Spleen (tissue), 11 donors: ENCODE measurements at regions not wholly inside any gene's neighbourhood (a gene's known extent, or its start where the extent isn't known, plus 50 kb on each side); places are given as distances from the start of the nearest gene placed in this dataset.

Source experiments
- DNase-seq: peaks from one replicate; pipeline ENCODE4 v3.0.0-alpha.2; 2020
- H3K27ac ChIP-seq, 8 donors: fragments of 200-600 bp; sonication (generic) in 7 of 8; 1 replicate in 4 of 8; 2 replicates in 4 of 8; pipeline versions ENCODE4 v1.5.0 to v1.8.0; 2016 to 2021; ENCODE audit warnings: inconsistent platforms in 4 of 8, mild to moderate bottlenecking in 4 of 8, moderate library complexity in 1 of 8
- H3K27me3 ChIP-seq, 7 donors: fragments of 200-600 bp; sonication (generic) in 6 of 7; replicated peaks in 1 of 7; 1 replicate in 4 of 7; 2 replicates in 3 of 7; pipeline versions ENCODE4 v1.5.0 to v1.8.0; 2016 to 2021; ENCODE audit warnings: inconsistent platforms in 3 of 7, mild to moderate bottlenecking in 1 of 7
- H3K36me3 ChIP-seq, 6 donors: fragments of 200-600 bp; sonication (generic) in 5 of 6; 1 replicate in 4 of 6; 2 replicates in 2 of 6; pipeline versions ENCODE4 v1.5.0 to v1.8.0; 2016 to 2021; ENCODE audit warnings: inconsistent platforms in 2 of 6
- H3K4me1 ChIP-seq, 6 donors: fragments of 200-600 bp; sonication (generic) in 5 of 6; 1 replicate in 3 of 6; 2 replicates in 3 of 6; pipeline versions ENCODE4 v1.5.0 to v1.8.0; 2016 to 2021; ENCODE audit warnings: inconsistent platforms in 3 of 6
- H3K4me3 ChIP-seq, 8 donors: fragments of 200-600 bp; sonication (generic) in 7 of 8; 1 replicate in 4 of 8; 2 replicates in 4 of 8; pipeline versions ENCODE4 v1.5.0 to v1.8.0; 2016 to 2021; ENCODE audit warnings: inconsistent platforms in 4 of 8, mild to moderate bottlenecking in 4 of 8, moderate library complexity in 2 of 8
- H3K9me3 ChIP-seq, 8 donors: fragments of 200-600 bp; sonication (generic) in 7 of 8; 1 replicate in 4 of 8; 2 replicates in 4 of 8; pipeline versions ENCODE4 v1.5.0 to v1.8.0; 2016 to 2021; ENCODE audit warnings: inconsistent platforms in 4 of 8
- POLR2A ChIP-seq, 3 donors: fragments of 450-650 bp; IDR thresholded peaks; one replicate each; pipeline ENCODE4 v1.5.1; 2017; ENCODE audit warnings: antibody characterized with exemption in 3 of 3, mild to moderate bottlenecking in 1 of 3
- POLR2AphosphoS5 ChIP-seq, 3 donors: sonication (generic); formaldehyde crosslinking; IDR thresholded peaks; one replicate each; pipeline ENCODE4 v1.5.1; 2017; ENCODE audit warnings: antibody characterized with exemption in 3 of 3
- WGBS, 5 donors: extraction: QIAGEN DNeasy Blood & Tissue Kit in 3 of 5; methylation state at CpG; one replicate each; pipeline versions ENCODE4 v1.1.5 to v1.1.7; 2013 to 2018; 5-methylcytosine and 5-hydroxymethylcytosine counted together
- intact Hi-C: fragments of 100-400 bp; cut with DNase I; formaldehyde crosslinking; loops from one replicate; pipeline ENCODE4 v1.15.0; 2023; ENCODE audit warnings: low total_unique reads
- TF ChIP-seq, protein P1 (sequence below), 11 experiments: fragments of 200-600 bp in 7 of 11; fragments of 450-650 bp in 4 of 11; sonication (generic) in 4 of 11; IDR thresholded peaks in 8 of 11; conservative IDR thresholded peaks in 3 of 11; 1 replicate in 7 of 11; 2 replicates in 4 of 11; pipeline versions ENCODE4 v1.4.0 to v1.8.0; 2016 to 2021; ENCODE audit warnings: antibody characterized with exemption in 11 of 11, inconsistent platforms in 4 of 11, mild to moderate bottlenecking in 1 of 11
- donor health status: healthy with polysubstance abuse.
- donor health status: DM: no; HTN: no; CAD: no; lungs with moderate emphysema.
- donor health status: DM: no; HTN: no; CAD: no.
- donor health status: Bipolar disorder and iron deficiency.
- donor health status: healthy.
- donor health status: DM: no; HTN: no; CAD: no.
- donor health status: DM: yes; HTN: yes; CAD: no.

GRCh38 chr12:89262855-89263552 lies 89.3 kb downstream of the DUSP6 start:
- intact Hi-C loops = no loop called here
- Histone ChIP-seq H3K4me3 (no peak overlapping the region), H3K27me3 (no peaks in the 10 kb centered on the region), H3K9me3 (peaks cover 0 to 8% (median 2%) of the 10 kb centered on the region in 8 donors), H3K36me3 (no peaks in the 10 kb centered on the region), H3K4me1 (peaks cover 0 to 21% (median 13%) of the 10 kb centered on the region in 6 donors), H3K27ac (no peak overlapping the region)
- TF ChIP-seq, protein P1, sequence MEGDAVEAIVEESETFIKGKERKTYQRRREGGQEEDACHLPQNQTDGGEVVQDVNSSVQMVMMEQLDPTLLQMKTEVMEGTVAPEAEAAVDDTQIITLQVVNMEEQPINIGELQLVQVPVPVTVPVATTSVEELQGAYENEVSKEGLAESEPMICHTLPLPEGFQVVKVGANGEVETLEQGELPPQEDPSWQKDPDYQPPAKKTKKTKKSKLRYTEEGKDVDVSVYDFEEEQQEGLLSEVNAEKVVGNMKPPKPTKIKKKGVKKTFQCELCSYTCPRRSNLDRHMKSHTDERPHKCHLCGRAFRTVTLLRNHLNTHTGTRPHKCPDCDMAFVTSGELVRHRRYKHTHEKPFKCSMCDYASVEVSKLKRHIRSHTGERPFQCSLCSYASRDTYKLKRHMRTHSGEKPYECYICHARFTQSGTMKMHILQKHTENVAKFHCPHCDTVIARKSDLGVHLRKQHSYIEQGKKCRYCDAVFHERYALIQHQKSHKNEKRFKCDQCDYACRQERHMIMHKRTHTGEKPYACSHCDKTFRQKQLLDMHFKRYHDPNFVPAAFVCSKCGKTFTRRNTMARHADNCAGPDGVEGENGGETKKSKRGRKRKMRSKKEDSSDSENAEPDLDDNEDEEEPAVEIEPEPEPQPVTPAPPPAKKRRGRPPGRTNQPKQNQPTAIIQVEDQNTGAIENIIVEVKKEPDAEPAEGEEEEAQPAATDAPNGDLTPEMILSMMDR (IDR thresholded peaks at IDR 0.05 in 8 of 11, conservative IDR thresholded peaks at IDR 0.05 in 3 of 11) = no peak
- TF ChIP-seq POLR2AphosphoS5 (IDR thresholded peaks at IDR 0.05) (no peak), POLR2A (IDR thresholded peaks at IDR 0.05) (no peak)
- 88 to 96% (median 91%) methylated on average over 2 of the region's 2 CpGs for WGBS, 5 donors
- DNase-seq = no peak

- no peak for DNase-seq
- WGBS, 5 donors = 62 to 83% (median 73%) methylated on average over 4 of the region's 4 CpGs
Measured at GRCh38 chr12:89261982-89262381, 90.3 kb downstream of the DUSP6 start.

GRCh38 chr12:89260841-89261637 lies 91.3 kb downstream of the DUSP6 start:
- H3K27me3 ChIP-seq = no peaks in the 10 kb centered on the region
- TF ChIP-seq POLR2A (IDR thresholded peaks at IDR 0.05) = no peak
- TF ChIP-seq POLR2AphosphoS5 (IDR thresholded peaks at IDR 0.05) = no peak
- TF ChIP-seq, protein P1 (IDR thresholded peaks at IDR 0.05 in 8 of 11, conservative IDR thresholded peaks at IDR 0.05 in 3 of 11) = no peak
- no peaks in the 10 kb centered on the region for H3K36me3 ChIP-seq
- H3K4me1 ChIP-seq = peaks cover 0 to 4% (median 3%) of the 10 kb centered on the region in 6 donors
- DNase-seq = no peak
- H3K9me3 ChIP-seq = peaks cover 0 to 9% (median 2%) of the 10 kb centered on the region in 8 donors
- no peak overlapping the region for H3K27ac ChIP-seq
- H3K4me3 ChIP-seq = no peak overlapping the region
- intact Hi-C loops = no loop called here

More at GRCh38 chr12:89261982-89262381, 90.3 kb downstream of the DUSP6 start:
- no peak overlapping the region for H3K4me3 ChIP-seq
- TF ChIP-seq POLR2A (IDR thresholded peaks at IDR 0.05) = no peak
- no peak for TF ChIP-seq POLR2AphosphoS5 (IDR thresholded peaks at IDR 0.05)
- TF ChIP-seq, protein P1 (IDR thresholded peaks at IDR 0.05 in 8 of 11, conservative IDR thresholded peaks at IDR 0.05 in 3 of 11) = no peak
- no peaks in the 10 kb centered on the region for H3K27me3 ChIP-seq
- peaks cover 0 to 9% (median 2%) of the 10 kb centered on the region in 8 donors for H3K9me3 ChIP-seq
- H3K4me1 ChIP-seq = peaks cover 0 to 13% (median 8%) of the 10 kb centered on the region in 6 donors
- H3K36me3 ChIP-seq = no peaks in the 10 kb centered on the region
- H3K27ac ChIP-seq = no peak overlapping the region
- intact Hi-C loops = no loop called here

GRCh38 chr12:89259821-89260220 lies 92.5 kb downstream of the DUSP6 start:
- H3K9me3 ChIP-seq = peaks cover 0 to 9% (median 2%) of the 10 kb centered on the region in 8 donors
- H3K27ac ChIP-seq = no peak overlapping the region
- WGBS, 5 donors = 78 to 96% (median 89%) methylated on average over 3 of the region's 3 CpGs
- no peaks in the 10 kb centered on the region for H3K27me3 ChIP-seq
- TF ChIP-seq, protein P1 (IDR thresholded peaks at IDR 0.05 in 8 of 11, conservative IDR thresholded peaks at IDR 0.05 in 3 of 11) = no peak
- TF ChIP-seq POLR2A (IDR thresholded peaks at IDR 0.05) (no peak), POLR2AphosphoS5 (IDR thresholded peaks at IDR 0.05) (no peak)
- peaks cover 0 to under 1% (median 0%) of the 10 kb centered on the region in 6 donors for H3K4me1 ChIP-seq
- no peak overlapping the region for H3K4me3 ChIP-seq
- DNase-seq = no peak
- intact Hi-C loops = no loop called here
- no peaks in the 10 kb centered on the region for H3K36me3 ChIP-seq
